ENCODE measurements at regions not wholly inside any gene's neighbourhood (a gene's known extent, or its start where the extent isn't known, plus 50 kb on each side); places are given as distances from the start of the nearest gene placed in this dataset.
"Not testable (repeated sequence)": the region's sequence is repeated elsewhere in the genome, so short reads cannot be mapped to it uniquely, and the experiment has no call there.

GRCh38 chr3:64438066-64438465, 212.8 kb upstream of the PRICKLE2 start:
- H3K27ac ChIP-seq, result no peak overlapping the region
- no peak for TF ChIP-seq CTCF (conservative IDR thresholded peaks at IDR 0.05)

GRCh38 chr3:64437131-64437530, 211.9 kb upstream of the PRICKLE2 start:
- H3K27ac ChIP-seq, result no peak overlapping the region
- no peak for TF ChIP-seq CTCF (conservative IDR thresholded peaks at IDR 0.05)

- not testable (repeated sequence) for H3K27ac ChIP-seq
Observed at GRCh38 chr3:64435023-64435422, 209.8 kb upstream of the PRICKLE2 start.

- TF ChIP-seq CTCF (conservative IDR thresholded peaks at IDR 0.05), result no peak
- H3K27ac ChIP-seq, result no peak overlapping the region
Observed at GRCh38 chr3:64432870-64433269, 207.6 kb upstream of the PRICKLE2 start.

GRCh38 chr3:64431526-64432091, 206.3 kb upstream of the PRICKLE2 start:
- TF ChIP-seq CTCF (conservative IDR thresholded peaks at IDR 0.05), result no peak
- no peak overlapping the region for H3K27ac ChIP-seq

- no peak for TF ChIP-seq CTCF (conservative IDR thresholded peaks at IDR 0.05)
Observed at GRCh38 chr3:64427671-64428070, 202.4 kb upstream of the PRICKLE2 start.

GRCh38 chr3:64426551-64426950, 201.3 kb upstream of the PRICKLE2 start:
- H3K27ac ChIP-seq, result no peak overlapping the region
- no peak for TF ChIP-seq CTCF (conservative IDR thresholded peaks at IDR 0.05)

More at GRCh38 chr3:64427671-64428070, 202.4 kb upstream of the PRICKLE2 start:
- no peak overlapping the region for H3K27ac ChIP-seq

- no peak overlapping the region for H3K27ac ChIP-seq
- no peak for TF ChIP-seq CTCF (conservative IDR thresholded peaks at IDR 0.05)
Observed at GRCh38 chr3:64422932-64423331, 197.7 kb upstream of the PRICKLE2 start.
